Smooth muscle cell (in vitro differentiated cells): ENCODE measurements at regions not wholly inside any gene's neighbourhood (a gene's known extent, or its start where the extent isn't known, plus 50 kb on each side); places are given as distances from the start of the nearest gene placed in this dataset.
A peak's percentile ranks its signal among the peaks of the same experiment; 100 is the strongest.

ENCODE experiments used
- DNase-seq: peaks from one replicate; lab custom pipeline; 2025; ENCODE audit not compliant: unreplicated experiment; lab: John Stamatoyannopoulos, UW
- H2AFZ ChIP-seq: fragments of 200-600 bp; sonication (generic); 2 replicates; pipeline ENCODE4 v1.6.0; 2016; ENCODE audit warnings: antibody characterized with exemption, low read depth, mild to moderate bottlenecking
- H3F3A ChIP-seq: fragments of 200-600 bp; sonication (generic); 2 replicates; pipeline ENCODE4 v1.6.0; 2017; ENCODE audit warnings: antibody characterized with exemption, low read depth
- H3K27ac ChIP-seq: fragments of 200-600 bp; sonication (generic); 2 replicates; pipeline ENCODE4 v1.5.1; 2016; ENCODE audit warnings: low read depth, mild to moderate bottlenecking
- H3K27me3 ChIP-seq: fragments of 200-600 bp; sonication (generic); 2 replicates; pipeline ENCODE4 v1.6.1; 2016; ENCODE audit warnings: low read depth, mild to moderate bottlenecking
- H3K36me3 ChIP-seq: fragments of 200-600 bp; sonication (generic); 2 replicates; pipeline ENCODE4 v1.5.1; 2016; ENCODE audit warnings: low read depth
- H3K4me1 ChIP-seq: fragments of 200-600 bp; sonication (generic); 2 replicates; pipeline ENCODE4 v1.5.1; 2016; ENCODE audit warnings: low read depth
- H3K4me2 ChIP-seq: fragments of 200-600 bp; sonication (generic); 2 replicates; pipeline ENCODE4 v1.6.0; 2016; ENCODE audit warnings: mild to moderate bottlenecking
- H3K4me3 ChIP-seq: fragments of 200-600 bp; sonication (generic); 2 replicates; pipeline ENCODE4 v1.5.1; 2016; ENCODE audit warnings: mild to moderate bottlenecking
- H3K79me2 ChIP-seq: fragments of 200-600 bp; sonication (generic); 2 replicates; pipeline ENCODE4 v1.6.0; 2016; ENCODE audit warnings: low read depth, mild to moderate bottlenecking
- H3K9ac ChIP-seq: fragments of 200-600 bp; sonication (generic); 2 replicates; pipeline ENCODE4 v1.6.0; 2016; ENCODE audit warnings: low read depth
- H3K9me3 ChIP-seq: fragments of 200-600 bp; sonication (generic); replicated peaks from 2 replicates; pipeline ENCODE4 v1.5.1; 2016; ENCODE audit warnings: low read depth
- H4K20me1 ChIP-seq: fragments of 200-600 bp; sonication (generic); 2 replicates; pipeline ENCODE4 v1.6.0; 2016; ENCODE audit warnings: low read depth
- CTCF ChIP-seq: fragments of 200-600 bp; sonication (generic); IDR thresholded peaks from 2 replicates; pipeline ENCODE4 v1.5.1; 2017; ENCODE audit warnings: borderline replicate concordance, mild to moderate bottlenecking, antibody characterized with exemption; ENCODE audit not compliant: insufficient read depth, poor library complexity, severe bottlenecking
- WGBS: methylation state at CpG from one replicate; pipeline ENCODE4 v1.1.7; 2016; ENCODE audit warnings: low lambda C conversion rate; 5-methylcytosine and 5-hydroxymethylcytosine counted together

- H3K9ac ChIP-seq = no peak overlapping the region
- no peaks in the 10 kb centered on the region for H3K36me3 ChIP-seq
- H3K79me2 ChIP-seq = no peaks in the 10 kb centered on the region
- no peak for TF ChIP-seq CTCF
- H3K4me1 ChIP-seq = no peaks in the 10 kb centered on the region
- H3K27ac ChIP-seq = peak overlapping the region; percentile 71
- DNase-seq = no peak
- no peaks in the 10 kb centered on the region for H3F3A ChIP-seq
- H2AFZ ChIP-seq = no peak overlapping the region
- H3K4me3 ChIP-seq = no peak overlapping the region
- H3K4me2 ChIP-seq = no peak overlapping the region
- peaks cover 4% of the 10 kb centered on the region for H3K27me3 ChIP-seq
- no peaks in the 10 kb centered on the region for H3K9me3 ChIP-seq
- 96% methylated on average over 1 of the region's 1 CpG for WGBS
- H4K20me1 ChIP-seq = no peaks in the 10 kb centered on the region
These were observed 188.5 kb upstream of the ISX start for GRCh38 chr22:34877506-34877905.

- H2AFZ ChIP-seq = no peak overlapping the region
- H3K9ac ChIP-seq = peak overlapping the region; percentile 2
- DNase-seq = no peak
- peak overlapping the region; percentile 18 for H3K4me2 ChIP-seq
- H3K36me3 ChIP-seq = no peaks in the 10 kb centered on the region
- peak overlapping the region; percentile 71 for H3K27ac ChIP-seq
- H3K9me3 ChIP-seq = no peaks in the 10 kb centered on the region
- H3K79me2 ChIP-seq = no peaks in the 10 kb centered on the region
- H3F3A ChIP-seq = no peaks in the 10 kb centered on the region
- no peaks in the 10 kb centered on the region for H3K4me1 ChIP-seq
- no peak for TF ChIP-seq CTCF
- H3K4me3 ChIP-seq = no peak overlapping the region
- no peaks in the 10 kb centered on the region for H4K20me1 ChIP-seq
- H3K27me3 ChIP-seq = peaks cover 4% of the 10 kb centered on the region
These were observed 187.8 kb upstream of the ISX start for GRCh38 chr22:34878171-34878570.

GRCh38 chr22:34879001-34879400 lies 187.0 kb upstream of the ISX start:
- WGBS = 42% methylated on average over 3 of the region's 3 CpGs
- H3K79me2 ChIP-seq = no peaks in the 10 kb centered on the region
- no peak for DNase-seq
- no peaks in the 10 kb centered on the region for H3F3A ChIP-seq
- H3K4me3 ChIP-seq = no peak overlapping the region
- H3K4me1 ChIP-seq = no peaks in the 10 kb centered on the region
- TF ChIP-seq CTCF = no peak
- peaks cover 4% of the 10 kb centered on the region for H3K27me3 ChIP-seq
- no peaks in the 10 kb centered on the region for H3K9me3 ChIP-seq
- no peaks in the 10 kb centered on the region for H3K36me3 ChIP-seq
- H3K9ac ChIP-seq = peak overlapping the region; percentile 2
- H3K4me2 ChIP-seq = no peak overlapping the region
- no peaks in the 10 kb centered on the region for H4K20me1 ChIP-seq
- peak overlapping the region; percentile 71 for H3K27ac ChIP-seq
- no peak overlapping the region for H2AFZ ChIP-seq

GRCh38 chr22:34880662-34881061 lies 185.3 kb upstream of the ISX start:
- Histone ChIP-seq H3K4me1 (no peaks in the 10 kb centered on the region), H3K9ac (no peak overlapping the region), H3K9me3 (no peaks in the 10 kb centered on the region), H3K4me3 (no peak overlapping the region), H3K27ac (peak overlapping the region; percentile 28), H3F3A (no peaks in the 10 kb centered on the region), H3K79me2 (no peaks in the 10 kb centered on the region), H3K36me3 (no peaks in the 10 kb centered on the region), H3K27me3 (no peaks in the 10 kb centered on the region), H4K20me1 (no peaks in the 10 kb centered on the region), H2AFZ (no peak overlapping the region), H3K4me2 (peak overlapping the region; percentile 29)
- no peak for DNase-seq
- no peak for TF ChIP-seq CTCF
- 38% methylated on average over 1 of the region's 1 CpG for WGBS
